PC-3 (cell line): ENCODE measurements at regions not wholly inside any gene's neighbourhood (a gene's known extent, or its start where the extent isn't known, plus 50 kb on each side); places are given as distances from the start of the nearest gene placed in this dataset.

Source experiments
- ATAC-seq: fragments of 200-7000 bp; cut with Tn5 transposase; 2 replicates; pipeline ENCODE4 v1.9.1; 2020; ENCODE audit warnings: mild to moderate bottlenecking, moderate library complexity
- BruUV-seq: library from RNA; stranded (reverse); fragments of 400-500 nt; replicated peaks from 2 replicates; lab custom pipeline; 2021; lab: Mats Ljungman, UMichigan
- CTCF ChIA-PET: fragments of 300-600 bp; sonication (Branson Sonifier 250); formaldehyde crosslinking; loops from one replicate; lab custom pipeline; 2022; ENCODE audit warnings: antibody characterized with exemption; lab: Charles Lee
- POLR2A ChIA-PET: fragments of 300-600 bp; sonication (Branson Sonifier 250); formaldehyde crosslinking; loops from one replicate; lab custom pipeline; 2022; ENCODE audit warnings: antibody characterized with exemption; ENCODE audit not compliant: unreplicated experiment; lab: Charles Lee
- DNase-seq: peaks from one replicate; pipeline ENCODE4 v3.0.0-alpha.2; 2015
- H2AFZ ChIP-seq: fragments of 300-600 bp; sonication (generic); 2 replicates; pipeline ENCODE4 v1.6.0; 2016; ENCODE audit warnings: antibody characterized with exemption, low read length
- H3F3A ChIP-seq: fragments of 300-600 bp; sonication (generic); one replicate; pipeline ENCODE4 v1.6.0; 2017; ENCODE audit warnings: antibody characterized with exemption, low read length, control low read depth, mild to moderate bottlenecking; ENCODE audit not compliant: unreplicated experiment
- H3K27ac ChIP-seq: fragments of 300-600 bp; sonication (generic); 2 replicates; pipeline ENCODE4 v1.5.1; 2016; ENCODE audit warnings: mild to moderate bottlenecking, low read length
- H3K27me3 ChIP-seq: fragments of 300-600 bp; sonication (generic); 2 replicates; pipeline ENCODE4 v1.6.1; 2016; ENCODE audit warnings: low read length, mixed read lengths
- H3K36me3 ChIP-seq: fragments of 300-600 bp; sonication (generic); 2 replicates; pipeline ENCODE4 v1.6.1; 2016; ENCODE audit warnings: low read depth, mixed run types, low read length, mixed read lengths
- H3K4me1 ChIP-seq: fragments of 300-600 bp; sonication (generic); 2 replicates; pipeline ENCODE4 v1.5.1; 2016; ENCODE audit warnings: low read length; ENCODE audit not compliant: insufficient read depth
- H3K4me2 ChIP-seq: fragments of 300-600 bp; sonication (generic); 2 replicates; pipeline ENCODE4 v1.6.0; 2016; ENCODE audit warnings: low read length
- H3K4me3 ChIP-seq: fragments of 300-600 bp; sonication (generic); 2 replicates; pipeline ENCODE4 v1.5.1; 2016; ENCODE audit warnings: mild to moderate bottlenecking, low read length, mixed read lengths
- H3K79me2 ChIP-seq: fragments of 300-600 bp; sonication (generic); 2 replicates; pipeline ENCODE4 v1.6.1; 2017; ENCODE audit warnings: low read length, mixed read lengths
- H3K9ac ChIP-seq: fragments of 300-600 bp; sonication (generic); 2 replicates; pipeline ENCODE4 v1.6.0; 2016; ENCODE audit warnings: mild to moderate bottlenecking, low read length
- H3K9me2 ChIP-seq: fragments of 300-600 bp; sonication (generic); replicated peaks from 2 replicates; pipeline ENCODE4 v1.6.1; 2016; ENCODE audit warnings: mixed run types, low read length, mixed read lengths
- H3K9me3 ChIP-seq: fragments of 300-600 bp; sonication (generic); 2 replicates; pipeline ENCODE4 v1.6.1; 2016; ENCODE audit warnings: low read length, mixed read lengths
- H4K20me1 ChIP-seq: fragments of 300-600 bp; sonication (generic); 2 replicates; pipeline ENCODE4 v1.6.1; 2016; ENCODE audit warnings: low read length, mixed read lengths
- CTCF ChIP-seq: fragments of 300-600 bp; sonication (generic); conservative IDR thresholded peaks from 2 replicates; pipeline ENCODE4 v1.5.1; 2017; ENCODE audit warnings: antibody characterized with exemption, low read depth, mild to moderate bottlenecking, low read length
- EZH2 ChIP-seq: fragments of 300-600 bp; sonication (generic); IDR thresholded peaks from one replicate; pipeline ENCODE4 v1.6.1; 2017; ENCODE audit warnings: antibody characterized with exemption, mild to moderate bottlenecking, low read length; ENCODE audit not compliant: unreplicated experiment
- EZH2phosphoT487 ChIP-seq: fragments of 300-600 bp; sonication (generic); IDR thresholded peaks from 2 replicates; pipeline ENCODE4 v1.6.1; 2018; ENCODE audit warnings: mild to moderate bottlenecking, antibody characterized with exemption, low read length, borderline replicate concordance
- intact Hi-C: fragments of 100-400 bp; cut with micrococcal nuclease; formaldehyde crosslinking; loops from 2 replicates; pipeline ENCODE4 v1.9.0; 2023

- Histone ChIP-seq H2AFZ (no peak overlapping the region), H3K4me2 (no peak overlapping the region), H3K27me3 (no peaks in the 10 kb centered on the region), H3K79me2 (no peaks in the 10 kb centered on the region), H3K36me3 (no peaks in the 10 kb centered on the region), H3K27ac (no peak overlapping the region), H3F3A (peaks cover 5% of the 10 kb centered on the region), H3K9me2 (no peaks in the 10 kb centered on the region), H3K4me1 (peaks cover 35% of the 10 kb centered on the region), H3K9me3 (no peaks in the 10 kb centered on the region), H3K4me3 (no peak overlapping the region), H3K9ac (no peak overlapping the region), H4K20me1 (no peaks in the 10 kb centered on the region)
- TF ChIP-seq EZH2phosphoT487 = no peak
- TF ChIP-seq EZH2 = no peak
- TF ChIP-seq CTCF = no peak
- BruUV-seq = no TSS peak
- CTCF ChIA-PET = no interaction called here
- intact Hi-C loops = no loop called here
- POLR2A ChIA-PET = no interaction called here
- ATAC-seq (no peak), DNase-seq (no peak)
These were observed 150.3 kb upstream of the SPAG17 start for GRCh38 chr1:118335331-118335732.

GRCh38 chr1:118334506-118334905 lies 149.5 kb upstream of the SPAG17 start:
- Histone ChIP-seq H3K4me3 (no peak overlapping the region), H2AFZ (no peak overlapping the region), H3K9ac (no peak overlapping the region), H3K79me2 (no peaks in the 10 kb centered on the region), H3K4me1 (peaks cover 26% of the 10 kb centered on the region), H3F3A (peaks cover 5% of the 10 kb centered on the region), H4K20me1 (no peaks in the 10 kb centered on the region), H3K9me3 (no peaks in the 10 kb centered on the region), H3K9me2 (no peaks in the 10 kb centered on the region), H3K27me3 (no peaks in the 10 kb centered on the region), H3K27ac (no peak overlapping the region), H3K4me2 (no peak overlapping the region), H3K36me3 (no peaks in the 10 kb centered on the region)
- intact Hi-C loops = no loop called here
- ATAC-seq (no peak), DNase-seq (no peak)
- TF ChIP-seq EZH2 (no peak), EZH2phosphoT487 (no peak)
- ChIA-PET CTCF (no interaction called here), POLR2A (no interaction called here)
- BruUV-seq = no TSS peak

GRCh38 chr1:118333601-118334210 lies 148.7 kb upstream of the SPAG17 start:
- Histone ChIP-seq H3K79me2 (no peaks in the 10 kb centered on the region), H3K27me3 (no peaks in the 10 kb centered on the region), H3K4me2 (no peak overlapping the region), H3K27ac (no peak overlapping the region), H4K20me1 (no peaks in the 10 kb centered on the region), H2AFZ (no peak overlapping the region), H3K4me1 (peaks cover 18% of the 10 kb centered on the region), H3K9ac (no peak overlapping the region), H3F3A (peaks cover under 1% of the 10 kb centered on the region), H3K4me3 (no peak overlapping the region), H3K36me3 (no peaks in the 10 kb centered on the region), H3K9me2 (no peaks in the 10 kb centered on the region), H3K9me3 (no peaks in the 10 kb centered on the region)
- ChIA-PET POLR2A (no interaction called here), CTCF (no interaction called here)
- no TSS peak for BruUV-seq
- DNase-seq (no peak), ATAC-seq (no peak)
- intact Hi-C loops = no loop called here
- TF ChIP-seq EZH2phosphoT487 (no peak), CTCF (no peak), EZH2 (no peak)
